HG02678 (cell line): ENCODE measurements at regions not wholly inside any gene's neighbourhood (a gene's known extent, or its start where the extent isn't known, plus 50 kb on each side); places are given as distances from the start of the nearest gene placed in this dataset.
"Not testable (repeated sequence)": the region's sequence is repeated elsewhere in the genome, so short reads cannot be mapped to it uniquely, and the experiment has no call there.

Source experiments
- ATAC-seq: cut with Tn5 transposase; IDR thresholded peaks from one replicate; pipeline ENCODE4 v1.9.1; 2021; ENCODE audit warnings: mild to moderate bottlenecking, moderate library complexity; ENCODE audit not compliant: unreplicated experiment

DNA sequence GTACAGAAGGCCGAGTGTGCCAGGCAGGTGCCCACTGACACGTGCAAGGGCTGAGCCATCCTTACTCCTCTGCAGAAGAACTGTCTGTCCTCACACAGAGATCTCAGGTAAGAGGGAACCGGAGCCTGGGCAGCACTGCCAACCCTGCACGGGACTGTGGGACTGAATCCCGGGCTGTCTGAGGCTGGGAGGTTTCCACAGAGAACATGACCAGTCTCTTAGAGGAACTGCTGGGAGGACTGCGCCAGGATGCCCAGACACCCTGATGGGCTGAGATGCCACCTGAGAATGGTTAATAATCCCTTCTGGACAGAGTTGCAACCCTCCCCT lies 302.9 kb upstream of the SFSWAP start:
- no peak for ATAC-seq

DNA sequence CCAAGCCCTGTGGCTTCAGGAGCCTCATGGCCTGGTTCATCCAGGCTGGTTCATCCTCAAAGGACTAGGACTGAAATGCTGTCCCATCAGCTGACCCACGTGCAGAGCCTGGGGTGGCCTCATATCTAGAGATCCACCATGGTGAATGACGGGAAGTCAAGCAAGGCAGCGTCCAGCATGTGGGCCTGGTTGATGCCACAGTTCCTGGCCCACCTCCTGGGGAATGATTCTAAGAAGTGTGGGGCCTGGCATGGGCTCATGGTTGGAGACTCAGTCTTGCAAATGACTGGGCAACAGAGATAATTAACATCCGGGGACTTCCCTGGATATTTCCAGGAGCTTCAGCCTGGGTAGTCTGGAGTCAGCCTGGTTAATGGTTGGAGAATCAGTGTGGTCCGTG lies 302.4 kb upstream of the SFSWAP start:
- ATAC-seq, result no peak

DNA sequence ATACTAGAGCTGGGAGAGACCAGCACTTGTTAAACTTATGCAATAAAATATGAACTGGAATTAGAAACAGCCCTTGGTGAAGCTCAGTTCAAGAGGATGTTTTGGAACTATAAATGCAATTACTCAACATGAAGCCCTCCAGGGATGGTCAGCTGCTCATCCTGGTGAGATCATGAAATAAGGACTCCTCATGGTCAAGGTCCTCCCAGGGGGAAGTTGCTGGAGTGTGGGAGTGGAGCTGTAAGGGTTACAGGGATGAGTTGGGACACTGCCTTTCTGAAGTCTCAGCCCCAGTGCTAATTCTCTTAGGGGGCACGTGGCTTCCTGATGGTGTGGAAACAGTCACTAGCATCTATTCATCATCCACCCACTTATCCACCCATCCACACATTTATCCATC lies 301.7 kb upstream of the SFSWAP start:
- no peak for ATAC-seq

DNA sequence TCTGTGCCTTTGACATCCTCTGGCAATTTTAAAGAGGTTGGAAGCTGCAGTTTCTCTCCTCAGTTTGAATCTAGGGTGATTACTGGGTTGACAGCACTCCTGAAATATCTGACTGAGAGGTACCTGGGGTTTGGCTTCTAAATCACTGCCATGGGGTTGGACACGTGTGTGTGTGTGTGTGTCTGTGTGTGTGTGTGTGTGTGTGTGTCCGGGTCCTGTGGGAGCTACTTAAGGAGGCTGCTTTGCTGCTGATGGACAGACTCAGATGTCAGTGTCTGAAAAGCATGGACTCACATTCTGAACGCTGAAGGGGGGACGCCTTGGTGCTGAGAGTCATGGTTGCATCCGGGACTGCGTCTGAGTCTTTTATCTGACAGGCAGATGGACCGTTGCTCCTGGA lies 299.1 kb upstream of the SFSWAP start:
- ATAC-seq, result not testable (repeated sequence)

DNA sequence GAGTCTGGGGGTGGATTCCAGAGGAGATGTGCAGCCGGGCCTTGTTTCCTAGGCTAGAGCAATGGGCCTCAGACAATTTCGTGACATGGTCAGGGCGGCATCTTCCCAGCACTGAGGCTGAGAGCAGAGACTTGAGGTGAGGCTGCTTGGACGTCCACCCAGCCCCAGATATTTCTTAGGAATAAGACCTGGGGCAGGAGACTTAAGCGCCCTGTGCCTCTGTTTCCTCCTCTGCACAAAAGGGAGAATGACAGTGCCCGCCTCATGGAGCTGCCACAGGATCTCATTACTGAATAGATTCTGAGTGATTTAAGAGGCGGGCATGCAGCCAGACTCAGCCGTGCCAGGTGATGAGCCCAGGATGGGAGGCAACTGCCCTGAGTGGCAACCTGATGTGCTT lies 297.9 kb upstream of the SFSWAP start:
- ATAC-seq, result no peak

DNA sequence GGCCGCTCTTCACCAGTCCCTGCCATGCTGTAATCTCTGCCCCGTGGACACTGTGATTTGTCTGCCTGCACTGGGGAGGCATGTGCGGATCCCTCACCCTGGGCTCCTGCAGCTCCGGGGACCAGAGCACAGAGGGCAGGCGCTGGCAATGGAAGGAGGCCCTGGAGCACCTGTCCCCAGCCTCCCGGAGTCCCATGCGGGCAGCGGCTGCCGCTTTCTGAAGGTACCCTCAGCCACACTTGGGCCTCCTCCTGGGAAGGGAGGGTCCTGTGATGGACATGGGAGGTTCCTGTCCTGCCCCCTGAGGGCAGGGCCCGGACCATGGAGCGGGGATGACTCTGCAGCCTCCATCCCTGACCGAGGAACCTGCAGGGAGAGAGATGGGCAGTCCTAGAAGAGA lies 297.4 kb upstream of the SFSWAP start:
- ATAC-seq, result no peak

DNA sequence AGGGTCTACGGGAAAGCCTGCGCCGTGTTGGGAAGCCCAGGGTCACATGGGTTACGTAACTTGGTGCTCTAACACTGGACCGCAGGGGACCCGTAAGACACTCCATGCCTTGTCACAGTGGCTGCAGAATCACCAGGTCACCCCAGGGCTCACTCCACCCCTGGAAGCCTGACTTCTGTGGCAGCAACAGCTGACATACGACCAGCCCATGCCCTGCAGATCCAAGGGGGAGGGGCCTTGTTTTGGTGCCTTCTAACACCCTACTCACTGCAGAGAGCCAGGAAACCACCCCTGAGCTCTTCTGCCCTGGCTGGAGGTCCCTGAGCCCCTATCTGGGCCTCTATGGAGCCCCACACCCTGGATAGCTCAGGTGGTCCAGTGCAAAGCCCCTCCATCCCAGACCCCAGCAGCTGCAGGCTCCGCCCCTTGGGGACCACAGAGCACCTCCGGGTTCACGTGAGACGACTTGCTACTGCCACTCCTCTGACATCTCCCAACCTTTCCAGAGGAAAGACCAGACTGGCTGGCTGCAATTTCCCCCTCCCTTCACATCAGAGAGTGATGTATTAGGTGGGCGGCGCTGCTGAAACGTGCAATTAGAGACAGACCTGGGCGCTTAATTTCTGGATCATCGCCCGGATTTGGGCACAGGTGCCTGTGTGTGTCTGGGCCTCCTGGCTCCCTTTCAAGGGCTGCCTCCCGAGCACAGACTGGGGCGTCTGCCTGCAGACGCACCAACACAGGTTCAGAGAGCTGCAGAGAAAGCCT lies 296.6 kb upstream of the SFSWAP start:
- ATAC-seq, result not testable (repeated sequence)

DNA sequence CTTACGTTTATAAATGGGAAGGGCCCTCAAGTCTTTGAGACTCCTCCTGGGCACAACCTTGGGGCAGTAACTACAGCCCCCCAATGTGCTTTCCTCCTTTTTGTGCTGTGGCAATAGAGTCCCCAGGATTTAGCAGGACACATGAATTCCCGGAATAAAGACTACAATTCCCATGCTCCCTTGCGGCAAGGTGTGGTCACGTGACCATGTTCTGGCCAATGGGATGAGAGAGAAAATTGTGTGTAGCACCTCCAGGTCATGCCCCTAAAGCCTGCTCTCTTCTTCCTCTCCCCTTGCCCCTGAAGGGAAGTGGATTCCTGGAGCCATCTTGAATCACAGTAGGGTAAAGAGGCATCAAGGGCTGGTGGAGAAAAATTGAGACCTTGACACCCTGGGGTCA lies 295.1 kb upstream of the SFSWAP start:
- no peak for ATAC-seq

DNA sequence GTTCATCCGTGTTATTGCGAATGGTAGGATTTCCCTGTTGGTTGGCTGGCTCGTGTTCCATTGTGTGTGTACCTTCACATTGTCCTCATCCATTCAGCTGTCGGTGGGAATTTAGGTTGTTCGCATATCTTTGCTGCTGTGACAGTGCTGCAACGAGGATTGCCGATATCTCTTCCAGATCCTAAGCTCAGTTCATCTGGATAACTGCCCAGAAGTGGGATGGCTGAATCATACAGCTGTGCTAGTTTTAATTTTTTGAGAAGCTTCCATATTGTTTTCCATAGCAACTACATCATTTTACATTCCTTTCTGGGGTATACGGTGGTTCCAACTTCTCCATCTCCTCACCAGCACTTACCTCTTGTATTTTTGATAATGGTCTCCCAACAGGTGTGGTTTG lies 292.8 kb upstream of the SFSWAP start:
- ATAC-seq, result no peak

DNA sequence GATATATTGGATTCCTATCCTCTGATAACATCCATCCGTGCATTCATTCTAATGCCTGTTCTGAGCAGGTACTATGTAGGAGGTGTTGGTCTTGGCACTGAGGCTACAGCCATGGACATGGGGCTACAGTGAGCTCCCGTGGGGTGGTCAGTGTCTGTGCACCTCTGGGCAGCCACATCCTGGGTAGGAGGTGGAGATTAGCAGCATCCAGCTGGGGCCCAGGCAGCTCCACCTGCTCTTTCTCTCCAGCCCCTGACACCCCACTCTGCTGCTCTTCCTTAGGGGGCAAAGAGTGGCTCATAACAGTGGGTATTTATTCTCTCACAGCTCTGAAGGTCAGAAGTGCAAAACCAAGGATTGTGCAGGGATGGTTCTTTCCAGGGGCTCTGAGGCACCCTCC lies 292.0 kb upstream of the SFSWAP start:
- no peak for ATAC-seq

DNA sequence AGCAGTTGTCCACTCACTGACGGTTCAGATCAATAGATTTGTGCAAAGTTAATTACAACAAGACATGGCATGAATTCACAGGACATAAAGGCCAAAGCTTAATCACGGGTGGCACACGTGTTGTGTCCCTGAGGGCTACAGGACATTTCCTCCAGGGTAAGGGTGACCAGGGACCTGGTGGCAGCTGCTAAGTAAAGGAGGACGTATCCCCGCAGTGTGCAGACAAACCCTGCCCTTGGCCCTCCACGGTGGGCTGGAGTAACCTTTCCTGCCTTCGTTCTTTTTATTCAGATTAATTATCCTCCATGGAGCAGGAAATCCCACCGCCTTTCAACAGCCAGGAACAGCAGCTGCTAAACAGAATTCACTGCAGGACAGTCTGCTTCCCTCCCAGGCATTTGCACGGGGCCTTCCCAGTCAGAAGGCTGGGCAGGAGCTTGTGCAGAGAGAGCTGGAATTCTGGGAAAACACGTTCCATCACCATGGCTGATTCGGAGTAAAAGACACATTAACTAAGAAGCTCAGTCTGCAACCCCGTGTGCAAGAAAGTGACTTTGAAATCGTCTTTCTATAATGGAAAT lies 289.9 kb upstream of the SFSWAP start:
- ATAC-seq, result no peak

DNA sequence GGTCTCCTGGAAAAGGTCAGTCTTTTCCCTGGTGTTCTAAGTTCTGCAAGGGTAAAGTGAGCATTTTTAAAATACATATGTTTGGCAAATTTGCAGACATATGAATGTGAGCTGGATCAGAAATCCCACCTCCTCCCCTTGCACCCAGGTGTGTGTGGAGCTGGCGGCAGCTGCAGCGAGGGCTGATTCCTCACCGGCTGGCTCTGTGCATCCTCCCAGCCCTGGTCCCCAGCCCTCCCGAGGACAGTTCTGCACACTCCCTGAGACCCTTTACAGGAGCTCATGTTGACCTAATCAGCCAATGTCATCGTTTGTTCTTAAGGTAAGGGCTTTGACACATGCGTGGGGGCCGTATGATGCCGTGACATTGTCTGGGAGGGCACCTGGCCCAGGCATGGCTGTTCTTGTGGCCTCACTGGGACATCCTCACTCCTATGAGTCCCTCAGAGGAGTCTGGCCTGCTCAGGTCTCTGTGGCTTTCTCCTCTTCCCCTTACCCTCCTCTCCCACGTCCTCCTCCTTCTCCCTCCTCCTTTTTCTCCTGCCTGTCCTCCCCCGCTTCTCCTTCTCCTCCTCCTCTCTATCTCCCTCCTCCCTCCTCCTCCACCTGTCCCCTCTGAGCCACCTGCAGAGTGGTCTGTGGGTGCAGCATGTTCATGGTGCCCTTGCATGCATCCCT lies 289.2 kb upstream of the SFSWAP start:
- ATAC-seq, result no peak

DNA sequence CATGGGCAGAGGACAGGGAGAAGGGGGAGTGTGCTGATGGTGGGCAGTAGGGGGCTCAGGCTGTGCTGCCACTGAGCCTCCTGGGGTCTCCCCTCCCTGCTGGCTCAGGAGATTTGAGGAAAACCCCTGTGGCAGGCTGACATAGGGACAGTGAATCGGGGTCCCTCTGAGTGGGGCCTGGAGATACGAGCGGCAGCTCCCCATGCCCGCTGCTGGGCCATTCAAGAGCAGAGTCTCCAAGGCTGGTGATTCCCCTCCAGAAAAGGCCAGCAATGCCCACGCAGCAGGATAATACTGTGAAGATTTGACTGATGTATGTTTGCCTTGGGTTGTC lies 288.7 kb upstream of the SFSWAP start:
- no peak for ATAC-seq

DNA sequence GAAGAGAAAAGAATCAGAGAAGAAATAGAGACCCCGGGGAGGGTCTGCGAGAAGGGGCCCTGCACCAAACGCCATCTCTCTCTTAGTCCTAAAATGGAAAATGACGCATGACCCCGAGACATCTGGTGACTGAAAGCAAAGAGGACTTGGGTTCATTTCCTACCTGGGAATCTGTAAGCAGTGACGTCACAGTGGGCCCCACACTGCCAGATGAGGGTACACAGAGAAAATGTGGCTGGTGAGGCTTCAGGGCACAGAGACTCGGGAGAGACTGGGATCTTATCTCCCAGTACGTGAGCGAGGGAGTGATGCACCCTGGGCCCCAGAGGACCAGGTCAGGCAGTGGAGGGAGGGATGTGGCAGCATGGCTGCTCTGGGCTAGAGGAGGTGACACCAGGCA lies 288.1 kb upstream of the SFSWAP start:
- no peak for ATAC-seq

DNA sequence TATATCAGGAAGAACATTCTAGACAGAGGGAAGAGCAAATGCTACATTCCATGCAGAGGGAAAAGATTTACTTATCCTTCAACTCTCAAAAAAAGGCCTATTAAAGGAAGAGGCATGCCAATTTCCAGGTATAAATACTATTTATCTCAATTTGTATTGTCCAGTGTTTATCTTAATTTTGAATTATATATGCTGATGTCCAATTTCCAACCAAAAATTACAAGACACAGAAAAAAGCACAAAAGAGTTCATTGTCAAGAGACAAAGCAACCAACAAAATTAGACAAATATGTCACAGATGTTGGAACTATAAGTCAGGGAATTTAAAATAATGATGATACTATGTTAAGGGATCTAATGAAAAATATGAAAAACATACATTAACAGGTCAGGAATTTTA lies 286.6 kb upstream of the SFSWAP start:
- no peak for ATAC-seq

DNA sequence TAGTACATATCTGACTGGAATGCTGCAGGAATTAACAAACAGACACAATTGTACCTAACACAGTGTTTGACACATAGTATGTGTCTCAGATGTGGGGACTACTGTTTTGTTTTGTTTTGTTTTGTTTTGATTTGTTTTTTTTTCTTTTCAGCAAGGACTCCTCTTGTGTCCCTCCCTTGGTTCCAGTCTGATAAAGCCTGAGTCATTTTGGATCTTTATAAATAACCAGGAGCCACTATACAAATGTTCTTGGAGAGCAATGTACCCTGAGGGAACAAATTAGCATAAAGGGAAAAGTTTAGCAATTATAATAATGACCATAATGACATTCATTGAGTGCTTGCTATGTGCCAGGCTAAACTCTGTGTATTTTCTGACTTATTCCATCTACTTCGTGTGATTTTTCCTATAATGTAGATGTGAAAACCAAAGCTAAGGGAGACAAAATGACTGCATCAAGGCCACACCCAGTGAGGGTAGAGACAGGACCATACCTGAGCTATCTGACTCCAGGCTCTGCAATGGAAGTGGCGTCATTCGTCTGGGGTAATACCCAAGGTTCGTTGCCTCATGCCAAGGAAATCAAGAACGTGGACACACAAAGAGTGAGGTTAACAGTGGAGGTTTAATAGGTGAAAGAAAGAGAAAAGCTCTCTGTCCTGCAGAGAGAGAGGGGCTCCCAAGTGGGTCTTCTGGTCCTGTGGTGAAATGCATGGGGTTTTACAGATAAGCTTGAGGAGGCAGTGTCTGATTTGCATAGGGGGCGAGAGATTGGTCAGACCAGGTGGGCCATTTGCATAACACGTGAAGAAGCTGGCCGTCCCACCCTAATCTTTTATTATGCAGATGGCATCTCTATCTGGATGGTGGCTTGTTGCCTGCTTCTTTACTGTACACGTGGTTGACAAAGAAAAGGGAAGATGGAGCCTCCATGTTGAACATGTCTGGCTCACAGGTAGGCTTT lies 285.5 kb upstream of the SFSWAP start:
- no peak for ATAC-seq

DNA sequence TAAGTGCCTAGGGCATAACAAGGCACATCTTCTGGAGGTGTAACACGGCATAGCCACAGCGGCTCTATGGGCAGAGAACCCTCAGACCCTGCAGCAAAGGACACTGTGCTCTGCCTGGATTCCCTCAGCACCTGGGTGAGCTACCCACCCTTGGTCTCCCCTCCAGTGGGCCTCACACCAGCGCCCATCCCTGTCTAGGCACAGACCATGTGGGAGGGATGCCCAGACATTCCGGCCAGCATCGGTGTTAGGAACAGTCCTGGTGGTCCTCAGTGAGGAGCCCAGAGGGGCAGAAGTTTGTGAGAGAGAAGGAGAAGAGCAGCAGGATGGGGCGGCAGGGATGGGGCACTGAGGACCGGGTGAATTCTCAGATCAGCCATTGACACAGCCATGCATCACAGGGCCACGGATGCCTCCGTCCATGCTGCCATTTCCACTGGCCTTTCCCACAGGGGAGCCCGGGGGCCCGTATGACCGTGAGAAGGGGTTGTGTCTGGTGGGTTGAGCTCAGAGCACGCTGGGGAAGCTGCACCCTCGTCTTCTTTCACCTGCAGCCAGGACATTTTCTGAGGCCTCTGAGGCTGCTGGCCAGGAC lies 282.7 kb upstream of the SFSWAP start:
- ATAC-seq, result no peak

DNA sequence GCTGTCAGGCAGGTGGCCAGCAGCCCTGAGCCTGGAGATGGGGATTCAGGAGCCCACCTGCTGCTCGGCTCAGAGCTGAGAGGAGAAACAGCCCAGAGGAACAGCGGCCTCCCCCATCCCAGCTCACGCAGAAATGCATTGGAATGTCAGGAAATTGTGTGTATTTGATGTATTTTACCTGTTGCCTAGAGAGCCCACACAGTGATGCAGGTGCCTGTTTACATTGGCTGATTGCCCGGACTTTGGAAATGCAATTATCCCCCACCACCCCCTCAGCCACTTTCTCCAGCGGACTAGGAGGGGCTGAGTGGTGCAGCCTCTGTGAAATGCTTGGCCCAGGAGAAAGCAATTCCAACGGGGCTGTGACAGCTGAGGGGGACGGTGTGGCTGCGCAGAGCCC lies 281.7 kb upstream of the SFSWAP start:
- not testable (repeated sequence) for ATAC-seq

DNA sequence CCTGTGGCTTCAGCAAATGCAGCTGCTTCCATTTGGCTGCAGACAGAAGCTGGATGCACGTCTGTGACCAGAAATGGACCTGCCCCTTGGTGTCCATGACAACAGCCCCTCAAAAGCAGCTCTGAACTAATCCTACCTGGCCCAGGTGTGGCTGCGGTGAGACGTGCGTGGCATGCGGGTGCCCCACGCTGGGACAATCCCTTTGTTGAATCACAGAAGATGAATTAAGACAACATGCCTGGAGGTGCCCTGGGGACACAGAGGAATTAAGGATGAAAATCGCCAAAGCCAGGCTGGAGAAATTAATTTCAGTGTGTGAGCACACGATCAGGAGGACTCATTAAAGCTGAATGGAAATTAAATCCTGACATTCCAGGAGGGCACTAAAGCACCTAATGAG lies 281.2 kb upstream of the SFSWAP start:
- not testable (repeated sequence) for ATAC-seq

DNA sequence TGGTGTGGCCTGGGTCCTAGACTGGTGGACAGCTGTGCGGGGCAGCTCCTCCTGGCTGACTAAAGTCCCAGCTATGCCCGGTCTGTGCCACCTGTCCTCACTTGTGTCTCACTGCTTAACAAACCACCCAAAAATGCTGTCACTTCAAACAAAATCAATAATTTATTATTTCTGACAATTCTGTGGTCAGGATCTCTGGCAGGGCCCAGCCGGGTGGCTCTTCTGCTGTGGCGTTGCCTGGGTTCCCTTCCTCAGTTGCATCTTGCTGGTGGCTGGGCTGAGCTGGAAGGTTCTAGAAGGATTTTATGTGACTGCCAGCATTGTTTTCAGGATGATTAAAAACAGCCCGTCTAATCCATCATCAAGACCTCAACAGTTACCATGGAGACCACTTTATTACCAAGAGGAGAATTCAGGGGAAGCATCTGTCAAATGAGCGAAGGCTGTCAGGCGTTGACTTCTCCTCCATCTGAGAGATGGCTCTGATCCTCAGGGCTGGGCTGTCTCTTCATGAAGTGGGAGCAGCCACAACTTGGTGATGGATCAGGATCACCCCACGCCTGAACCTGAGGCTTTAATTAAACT lies 280.6 kb upstream of the SFSWAP start:
- ATAC-seq, result no peak
